Upper lobe of left lung (tissue), 6 donors: ENCODE measurements at regions not wholly inside any gene's neighbourhood (a gene's known extent, or its start where the extent isn't known, plus 50 kb on each side); places are given as distances from the start of the nearest gene placed in this dataset.
A peak's percentile ranks its signal among the peaks of the same experiment; 100 is the strongest.
"Not testable (repeated sequence)": the region's sequence is repeated elsewhere in the genome, so short reads cannot be mapped to it uniquely, and the experiment has no call there.

ENCODE experiments used
- ATAC-seq, 2 donors: fragments of 200-7000 bp; cut with Tn5 transposase; one replicate each; pipeline ENCODE4 v1.9.1; 2022; ENCODE audit warnings: mild to moderate bottlenecking in 2 of 2, moderate library complexity in 2 of 2; ENCODE audit not compliant: low FRiP score in 2 of 2
- DNase-seq, 2 donors: peaks; one replicate each; pipeline ENCODE4 v3.0.0-alpha.2; 2019 to 2020
- H3K27ac ChIP-seq, 4 donors: fragments of 200-600 bp; sonication (generic); one replicate each; pipeline ENCODE4 v1.5.1; 2016 to 2019
- H3K27me3 ChIP-seq, 4 donors: fragments of 200-600 bp; sonication (generic); one replicate each; pipeline ENCODE4 v1.5.1; 2017 to 2019
- H3K36me3 ChIP-seq, 4 donors: fragments of 200-600 bp; sonication (generic); one replicate each; pipeline ENCODE4 v1.5.1; 2016 to 2019
- H3K4me1 ChIP-seq, 4 donors: fragments of 200-600 bp; sonication (generic); one replicate each; pipeline ENCODE4 v1.5.1; 2018 to 2019
- H3K4me3 ChIP-seq, 4 donors: fragments of 200-600 bp; sonication (generic); one replicate each; pipeline ENCODE4 v1.5.1; 2017 to 2019; ENCODE audit warnings: mild to moderate bottlenecking in 2 of 4, moderate library complexity in 1 of 4
- H3K9me3 ChIP-seq, 4 donors: fragments of 200-600 bp; sonication (generic); one replicate each; pipeline ENCODE4 v1.5.1; 2018 to 2019
- CTCF ChIP-seq, 6 experiments: fragments of 450-650 bp in 4 of 6; fragments of 200-600 bp in 2 of 6; sonication (generic) in 2 of 6; IDR thresholded peaks; one replicate each; pipeline ENCODE4 v1.5.1; 2016 to 2019; ENCODE audit warnings: antibody characterized with exemption in 6 of 6
- EP300 ChIP-seq, 4 donors: sonication (generic); formaldehyde crosslinking; IDR thresholded peaks; one replicate each; pipeline ENCODE4 v1.5.1; 2017; ENCODE audit warnings: antibody characterized with exemption in 4 of 4, control low read depth in 2 of 4
- POLR2A ChIP-seq, 4 donors: fragments of 450-650 bp; IDR thresholded peaks; one replicate each; pipeline ENCODE4 v1.5.1; 2016 to 2017; ENCODE audit warnings: antibody characterized with exemption in 4 of 4, mild to moderate bottlenecking in 2 of 4
- POLR2AphosphoS5 ChIP-seq, 2 donors: sonication (generic); formaldehyde crosslinking; IDR thresholded peaks; one replicate each; pipeline ENCODE4 v1.5.1; 2017; ENCODE audit warnings: antibody characterized with exemption in 2 of 2
- WGBS, 2 donors: methylation state at CpG; one replicate each; pipeline ENCODE4 v1.1.5; 2017 to 2018; 5-methylcytosine and 5-hydroxymethylcytosine counted together
- donor health status: DM: no; HTN: no; CAD: no; lungs with moderate emphysema.
- donor health status: DM: no; HTN: yes; CAD: no; lungs with severe emphysema.

GRCh38 chr12:124070394-124071074 lies 97.5 kb downstream of the ZNF664 start:
- H3K27me3 ChIP-seq, H3K27ac ChIP-seq, DNase-seq, H3K36me3 ChIP-seq, H3K4me3 ChIP-seq, H3K4me1 ChIP-seq, ATAC-seq: not testable (repeated sequence)
- peaks cover 8 to 13% (median 11%) of the 10 kb centered on the region in 4 donors for H3K9me3 ChIP-seq
- WGBS, 2 donors: 87 to 89% methylated on average over 7 of the region's 7 CpGs

- H3K4me1 ChIP-seq: no peaks in the 10 kb centered on the region
- H3K9me3 ChIP-seq: peaks cover 8 to 13% (median 11%) of the 10 kb centered on the region in 4 donors
- H3K36me3 ChIP-seq: no peaks in the 10 kb centered on the region
- no peak for DNase-seq
- H3K27me3 ChIP-seq: no peaks in the 10 kb centered on the region
- WGBS, 2 donors: 67 to 69% methylated on average over 3 of the region's 3 CpGs
- H3K27ac ChIP-seq: no peak overlapping the region
- no peak overlapping the region for H3K4me3 ChIP-seq
- no peak for TF ChIP-seq POLR2AphosphoS5 (IDR thresholded peaks at IDR 0.05)
- no peak for TF ChIP-seq EP300 (IDR thresholded peaks at IDR 0.05)
- TF ChIP-seq CTCF (IDR thresholded peaks at IDR 0.05): no peak
- ATAC-seq: no peak
Observed at GRCh38 chr12:124071075-124071443, 98.0 kb downstream of the ZNF664 start.

- no peak overlapping the region for H3K4me3 ChIP-seq
- no peaks in the 10 kb centered on the region for H3K27me3 ChIP-seq
- no peaks in the 10 kb centered on the region for H3K36me3 ChIP-seq
- ATAC-seq: no peak
- 67 to 74% methylated on average over 8 of the region's 8 CpGs for WGBS, 2 donors
- no peaks in the 10 kb centered on the region for H3K4me1 ChIP-seq
- no peaks in the 10 kb centered on the region for H3K9me3 ChIP-seq
- DNase-seq: no peak
- H3K27ac ChIP-seq: no peak overlapping the region
- TF ChIP-seq EP300 (IDR thresholded peaks at IDR 0.05) (no peak), CTCF (IDR thresholded peaks at IDR 0.05) (no peak), POLR2A (IDR thresholded peaks at IDR 0.05) (no peak), POLR2AphosphoS5 (IDR thresholded peaks at IDR 0.05) (no peak)
Observed at GRCh38 chr12:124073356-124074035, 100.5 kb downstream of the ZNF664 start.

DNA sequence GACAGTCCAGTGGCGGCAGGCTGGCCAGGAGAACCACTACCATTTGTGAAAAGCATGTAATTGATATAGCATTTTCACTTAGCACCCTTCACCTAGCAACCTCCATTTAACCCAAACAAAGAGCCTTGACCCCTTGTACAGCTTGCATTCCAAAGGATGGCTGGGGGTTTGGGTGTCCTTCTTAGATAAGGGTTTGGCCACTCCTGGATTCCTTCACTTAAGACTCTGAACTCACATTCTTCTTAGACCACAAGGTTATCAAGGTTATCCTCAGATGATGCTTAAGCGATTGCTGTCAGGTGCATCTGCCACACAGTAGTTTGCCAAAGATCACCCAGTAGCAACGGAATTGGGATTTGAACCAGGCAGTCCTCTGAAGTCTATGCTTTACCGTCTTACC lies 102.8 kb downstream of the ZNF664 start:
- Histone ChIP-seq H3K9me3 (no peaks in the 10 kb centered on the region), H3K27me3 (no peaks in the 10 kb centered on the region), H3K27ac (no peak overlapping the region), H3K4me3 (no peak overlapping the region), H3K4me1 (no peaks in the 10 kb centered on the region), H3K36me3 (no peaks in the 10 kb centered on the region)
- ATAC-seq (no peak), DNase-seq (no peak)
- WGBS, 2 donors: 85 to 87% methylated on average over 4 of the region's 4 CpGs
- no peak for TF ChIP-seq POLR2A (IDR thresholded peaks at IDR 0.05)
- TF ChIP-seq POLR2AphosphoS5 (IDR thresholded peaks at IDR 0.05): no peak
- no peak for TF ChIP-seq CTCF (IDR thresholded peaks at IDR 0.05)
- TF ChIP-seq EP300 (IDR thresholded peaks at IDR 0.05): no peak

DNA sequence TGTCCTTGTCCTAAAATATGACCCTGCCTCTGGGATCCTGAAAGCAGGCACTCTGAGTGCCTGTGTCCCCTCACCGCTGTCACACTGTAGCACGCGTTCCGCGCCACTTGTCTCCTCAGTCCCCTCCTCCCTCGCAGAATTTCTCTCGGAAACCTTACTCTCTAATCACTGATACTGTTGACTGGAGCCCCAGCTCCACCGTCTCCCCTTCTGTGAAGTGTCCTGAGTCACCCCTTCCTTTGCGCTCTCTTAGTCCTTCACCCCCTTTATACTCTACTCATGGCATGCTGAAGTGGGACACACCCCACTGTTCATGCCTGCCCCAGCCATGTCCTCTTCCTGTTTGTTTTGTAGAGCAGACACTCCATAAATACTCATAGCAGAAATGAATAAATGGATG lies 104.7 kb downstream of the ZNF664 start:
- TF ChIP-seq CTCF (IDR thresholded peaks at IDR 0.05) (no peak), POLR2AphosphoS5 (IDR thresholded peaks at IDR 0.05) (no peak), EP300 (IDR thresholded peaks at IDR 0.05) (no peak), POLR2A (IDR thresholded peaks at IDR 0.05) (no peak)
- Histone ChIP-seq H3K4me1 (no peaks in the 10 kb centered on the region), H3K9me3 (no peaks in the 10 kb centered on the region), H3K4me3 (no peak overlapping the region), H3K27ac (no peak overlapping the region), H3K36me3 (no peaks in the 10 kb centered on the region), H3K27me3 (no peaks in the 10 kb centered on the region)
- DNase-seq (peak in 1 of 2 donors; percentile 34), ATAC-seq (peak; percentile 26 to 80)
- 60 to 80% methylated on average over 9 of the region's 9 CpGs for WGBS, 2 donors
